ENCODE measurements at regions not wholly inside any gene's neighbourhood (a gene's known extent, or its start where the extent isn't known, plus 50 kb on each side); places are given as distances from the start of the nearest gene placed in this dataset.

DNA sequence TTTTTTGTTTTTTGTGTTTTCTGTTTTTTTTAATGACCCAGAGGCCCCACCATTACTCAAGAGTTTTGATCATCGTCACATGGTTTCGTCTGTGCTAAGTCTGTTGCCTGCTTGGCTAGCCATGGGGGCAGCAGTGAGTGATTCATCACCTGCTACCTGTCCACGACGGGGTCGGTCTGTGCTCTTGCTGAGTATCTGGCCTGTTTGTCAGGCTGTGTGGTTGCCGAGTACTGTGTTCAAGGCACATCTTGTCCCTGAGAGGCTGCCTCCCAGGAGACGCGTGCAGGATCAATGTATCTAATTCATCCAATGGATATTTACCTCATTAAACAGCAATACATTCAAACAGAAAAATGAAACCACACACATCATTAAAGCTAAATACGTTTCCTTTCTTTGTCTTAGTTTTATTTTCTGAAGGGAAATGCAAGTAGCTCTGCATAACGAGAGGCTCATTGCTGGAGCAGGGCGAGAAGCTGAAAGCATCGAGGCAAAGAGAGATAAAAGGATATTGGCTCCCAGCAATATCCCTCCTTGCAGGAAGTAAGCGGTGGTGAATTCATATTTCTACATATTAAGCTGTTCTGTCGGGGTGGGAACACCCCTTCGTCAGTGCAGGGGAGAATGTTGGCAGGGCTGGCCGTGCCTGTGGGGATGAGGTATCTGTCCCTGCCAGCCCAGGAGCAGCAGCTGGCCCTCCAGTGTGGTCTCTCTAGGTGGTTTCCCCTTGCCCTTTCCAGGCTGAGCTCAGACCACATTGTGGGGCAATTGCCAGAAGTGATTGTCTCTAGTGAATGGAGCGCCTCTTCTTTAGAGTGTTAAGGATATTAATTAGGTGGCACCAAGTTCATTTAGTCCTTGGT is 166.2 kb upstream of the ASIC2 start:
- TF ChIP-seq, protein P1, sequence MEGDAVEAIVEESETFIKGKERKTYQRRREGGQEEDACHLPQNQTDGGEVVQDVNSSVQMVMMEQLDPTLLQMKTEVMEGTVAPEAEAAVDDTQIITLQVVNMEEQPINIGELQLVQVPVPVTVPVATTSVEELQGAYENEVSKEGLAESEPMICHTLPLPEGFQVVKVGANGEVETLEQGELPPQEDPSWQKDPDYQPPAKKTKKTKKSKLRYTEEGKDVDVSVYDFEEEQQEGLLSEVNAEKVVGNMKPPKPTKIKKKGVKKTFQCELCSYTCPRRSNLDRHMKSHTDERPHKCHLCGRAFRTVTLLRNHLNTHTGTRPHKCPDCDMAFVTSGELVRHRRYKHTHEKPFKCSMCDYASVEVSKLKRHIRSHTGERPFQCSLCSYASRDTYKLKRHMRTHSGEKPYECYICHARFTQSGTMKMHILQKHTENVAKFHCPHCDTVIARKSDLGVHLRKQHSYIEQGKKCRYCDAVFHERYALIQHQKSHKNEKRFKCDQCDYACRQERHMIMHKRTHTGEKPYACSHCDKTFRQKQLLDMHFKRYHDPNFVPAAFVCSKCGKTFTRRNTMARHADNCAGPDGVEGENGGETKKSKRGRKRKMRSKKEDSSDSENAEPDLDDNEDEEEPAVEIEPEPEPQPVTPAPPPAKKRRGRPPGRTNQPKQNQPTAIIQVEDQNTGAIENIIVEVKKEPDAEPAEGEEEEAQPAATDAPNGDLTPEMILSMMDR (IDR thresholded peaks at IDR 0.05; ENCODE audit: low read depth, low read length, missing input control), result no peak
- TF ChIP-seq GABPA (IDR thresholded peaks at IDR 0.05 in 1 of 2, conservative IDR thresholded peaks at IDR 0.05 in 1 of 2), result no peak
- TF ChIP-seq, protein P2, sequence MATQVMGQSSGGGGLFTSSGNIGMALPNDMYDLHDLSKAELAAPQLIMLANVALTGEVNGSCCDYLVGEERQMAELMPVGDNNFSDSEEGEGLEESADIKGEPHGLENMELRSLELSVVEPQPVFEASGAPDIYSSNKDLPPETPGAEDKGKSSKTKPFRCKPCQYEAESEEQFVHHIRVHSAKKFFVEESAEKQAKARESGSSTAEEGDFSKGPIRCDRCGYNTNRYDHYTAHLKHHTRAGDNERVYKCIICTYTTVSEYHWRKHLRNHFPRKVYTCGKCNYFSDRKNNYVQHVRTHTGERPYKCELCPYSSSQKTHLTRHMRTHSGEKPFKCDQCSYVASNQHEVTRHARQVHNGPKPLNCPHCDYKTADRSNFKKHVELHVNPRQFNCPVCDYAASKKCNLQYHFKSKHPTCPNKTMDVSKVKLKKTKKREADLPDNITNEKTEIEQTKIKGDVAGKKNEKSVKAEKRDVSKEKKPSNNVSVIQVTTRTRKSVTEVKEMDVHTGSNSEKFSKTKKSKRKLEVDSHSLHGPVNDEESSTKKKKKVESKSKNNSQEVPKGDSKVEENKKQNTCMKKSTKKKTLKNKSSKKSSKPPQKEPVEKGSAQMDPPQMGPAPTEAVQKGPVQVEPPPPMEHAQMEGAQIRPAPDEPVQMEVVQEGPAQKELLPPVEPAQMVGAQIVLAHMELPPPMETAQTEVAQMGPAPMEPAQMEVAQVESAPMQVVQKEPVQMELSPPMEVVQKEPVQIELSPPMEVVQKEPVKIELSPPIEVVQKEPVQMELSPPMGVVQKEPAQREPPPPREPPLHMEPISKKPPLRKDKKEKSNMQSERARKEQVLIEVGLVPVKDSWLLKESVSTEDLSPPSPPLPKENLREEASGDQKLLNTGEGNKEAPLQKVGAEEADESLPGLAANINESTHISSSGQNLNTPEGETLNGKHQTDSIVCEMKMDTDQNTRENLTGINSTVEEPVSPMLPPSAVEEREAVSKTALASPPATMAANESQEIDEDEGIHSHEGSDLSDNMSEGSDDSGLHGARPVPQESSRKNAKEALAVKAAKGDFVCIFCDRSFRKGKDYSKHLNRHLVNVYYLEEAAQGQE (IDR thresholded peaks at IDR 0.05), result no peak
- no peak for TF ChIP-seq HNF4A (conservative IDR thresholded peaks at IDR 0.05)
- no peak for TF ChIP-seq JUND (IDR thresholded peaks at IDR 0.05)
- TF ChIP-seq RAD21 (IDR thresholded peaks at IDR 0.05), result no peak
- no peak for TF ChIP-seq EGR1 (IDR thresholded peaks at IDR 0.05; ENCODE audit: low read depth in 2 of 2)
- TF ChIP-seq, protein P3, sequence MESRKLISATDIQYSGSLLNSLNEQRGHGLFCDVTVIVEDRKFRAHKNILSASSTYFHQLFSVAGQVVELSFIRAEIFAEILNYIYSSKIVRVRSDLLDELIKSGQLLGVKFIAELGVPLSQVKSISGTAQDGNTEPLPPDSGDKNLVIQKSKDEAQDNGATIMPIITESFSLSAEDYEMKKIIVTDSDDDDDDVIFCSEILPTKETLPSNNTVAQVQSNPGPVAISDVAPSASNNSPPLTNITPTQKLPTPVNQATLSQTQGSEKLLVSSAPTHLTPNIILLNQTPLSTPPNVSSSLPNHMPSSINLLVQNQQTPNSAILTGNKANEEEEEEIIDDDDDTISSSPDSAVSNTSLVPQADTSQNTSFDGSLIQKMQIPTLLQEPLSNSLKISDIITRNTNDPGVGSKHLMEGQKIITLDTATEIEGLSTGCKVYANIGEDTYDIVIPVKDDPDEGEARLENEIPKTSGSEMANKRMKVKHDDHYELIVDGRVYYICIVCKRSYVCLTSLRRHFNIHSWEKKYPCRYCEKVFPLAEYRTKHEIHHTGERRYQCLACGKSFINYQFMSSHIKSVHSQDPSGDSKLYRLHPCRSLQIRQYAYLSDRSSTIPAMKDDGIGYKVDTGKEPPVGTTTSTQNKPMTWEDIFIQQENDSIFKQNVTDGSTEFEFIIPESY (IDR thresholded peaks at IDR 0.05), result no peak
- TF ChIP-seq TAF1 (conservative IDR thresholded peaks at IDR 0.05), result no peak

Data from liver (tissue), 3 donors.